ENCODE measurements at regions not wholly inside any gene's neighbourhood (a gene's known extent, or its start where the extent isn't known, plus 50 kb on each side); places are given as distances from the start of the nearest gene placed in this dataset.

DNA sequence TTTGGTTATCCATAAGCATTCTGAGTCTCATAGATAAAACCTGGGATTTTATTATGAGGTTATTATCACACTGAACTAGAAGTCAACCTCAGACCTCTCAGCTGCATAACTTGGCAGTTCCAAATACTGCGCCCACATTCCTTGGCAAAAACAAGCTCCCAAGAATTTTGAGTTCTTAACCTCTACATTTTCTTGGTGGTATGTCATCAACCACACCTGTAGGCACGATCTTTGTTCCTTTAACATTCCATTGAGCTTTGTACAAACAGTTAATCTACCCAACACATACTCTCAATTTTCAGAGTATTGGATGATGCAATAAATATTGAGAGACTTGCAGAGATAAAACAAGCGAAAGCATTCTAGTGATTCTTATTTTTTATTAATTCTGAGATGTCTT is 371.8 kb upstream of the PRICKLE1 start:
- DNase-seq (ENCODE audit: low read depth): peak; percentile 94
- TF ChIP-seq CTCF (conservative IDR thresholded peaks at IDR 0.05; ENCODE audit: low read depth, low read length): no peak
- H3K4me3 ChIP-seq (ENCODE audit: low read length): no peak overlapping the region

DNA sequence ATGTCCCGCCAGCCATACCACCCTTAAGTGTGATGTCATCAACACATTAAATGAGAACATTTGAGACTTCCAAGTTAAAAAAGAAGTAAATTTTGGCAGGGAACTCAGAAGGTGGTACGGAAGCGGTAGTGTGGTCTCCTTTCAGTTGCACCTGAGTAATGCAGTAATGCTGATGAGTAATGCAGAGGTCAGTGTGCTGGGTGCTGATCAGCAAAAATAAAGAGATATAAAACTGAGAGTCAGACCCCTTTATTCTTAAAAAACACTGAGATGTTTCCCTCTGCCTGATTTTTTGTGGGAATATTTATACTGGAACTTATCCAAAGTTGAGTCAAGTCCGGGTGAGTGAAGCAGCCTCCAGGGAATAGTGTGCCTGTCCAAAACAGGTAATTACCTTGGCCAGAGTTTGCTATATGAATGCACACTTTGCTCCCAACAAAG is 370.6 kb upstream of the PRICKLE1 start:
- no peak overlapping the region for H3K4me3 ChIP-seq (ENCODE audit: low read length)
- DNase-seq (ENCODE audit: low read depth): no peak
- TF ChIP-seq CTCF (conservative IDR thresholded peaks at IDR 0.05; ENCODE audit: low read depth, low read length): no peak

DNA sequence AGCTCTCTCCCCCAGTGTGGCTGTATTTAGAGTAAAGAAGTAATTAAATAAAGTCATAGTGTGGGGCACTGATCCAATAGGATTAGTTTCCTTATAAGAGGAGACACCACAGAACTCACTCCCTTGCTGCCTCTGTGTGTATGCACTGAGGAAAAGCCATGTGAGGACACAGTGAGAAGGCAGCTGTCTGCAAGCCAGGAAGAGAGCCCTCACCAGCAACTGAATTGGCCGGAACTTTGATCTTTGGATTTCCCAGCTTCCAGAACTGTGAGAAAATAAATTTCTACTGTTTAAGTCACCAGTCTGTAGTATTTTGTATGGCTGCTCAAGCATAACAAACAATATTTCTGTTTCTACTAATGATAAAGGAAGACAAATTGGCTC is 368.7 kb upstream of the PRICKLE1 start:
- TF ChIP-seq CTCF (conservative IDR thresholded peaks at IDR 0.05; ENCODE audit: low read depth, low read length): no peak
- DNase-seq (ENCODE audit: low read depth): no peak
- no peak overlapping the region for H3K4me3 ChIP-seq (ENCODE audit: low read length)

GRCh38 chr12:42957561-42958290 is 368.2 kb upstream of the PRICKLE1 start:
- DNase-seq (ENCODE audit: low read depth): no peak
- no peak for TF ChIP-seq CTCF (conservative IDR thresholded peaks at IDR 0.05; ENCODE audit: low read depth, low read length)

DNA sequence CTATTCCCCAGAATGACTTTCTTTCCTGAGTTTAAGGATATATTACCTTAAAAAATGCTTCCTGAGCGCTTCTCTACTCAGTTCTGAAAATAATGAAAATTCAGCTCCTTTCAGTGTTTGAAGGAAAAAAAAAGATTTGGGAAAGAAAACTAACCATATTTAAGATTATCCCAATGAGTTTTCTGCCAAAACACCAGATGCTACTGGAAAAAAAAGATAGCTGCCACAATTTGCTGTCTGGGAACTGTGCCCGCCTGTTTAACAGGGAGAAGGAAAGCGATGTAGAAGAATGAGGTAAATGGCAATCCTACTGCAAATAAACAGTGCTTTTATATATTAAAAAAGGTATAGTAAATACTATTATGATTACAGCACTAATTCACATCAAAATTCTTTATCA is 367.6 kb upstream of the PRICKLE1 start:
- TF ChIP-seq CTCF (conservative IDR thresholded peaks at IDR 0.05; ENCODE audit: low read depth, low read length): no peak
- DNase-seq (ENCODE audit: low read depth): no peak
- no peak overlapping the region for H3K4me3 ChIP-seq (ENCODE audit: low read length)

More at GRCh38 chr12:42957561-42958290, 368.2 kb upstream of the PRICKLE1 start:
- H3K4me3 ChIP-seq (ENCODE audit: low read length): no peak overlapping the region

- DNase-seq (ENCODE audit: low read depth): no peak
- H3K4me3 ChIP-seq (ENCODE audit: low read length): no peak overlapping the region
Observed at GRCh38 chr12:42953021-42953420, 363.5 kb upstream of the PRICKLE1 start.

More at GRCh38 chr12:42953021-42953420, 363.5 kb upstream of the PRICKLE1 start:
- no peak for TF ChIP-seq CTCF (conservative IDR thresholded peaks at IDR 0.05; ENCODE audit: low read depth, low read length)

Measured in retinal pigment epithelial cell (primary cell).